Left cardiac atrium (tissue), 4 donors: ENCODE measurements at regions not wholly inside any gene's neighbourhood (a gene's known extent, or its start where the extent isn't known, plus 50 kb on each side); places are given as distances from the start of the nearest gene placed in this dataset.
A peak's percentile ranks its signal among the peaks of the same experiment; 100 is the strongest.
"Not testable (repeated sequence)": the region's sequence is repeated elsewhere in the genome, so short reads cannot be mapped to it uniquely, and the experiment has no call there.

Source experiments
- ATAC-seq, 2 donors: fragments of 200-7000 bp; cut with Tn5 transposase; one replicate each; pipeline ENCODE4 v1.9.1; 2020; ENCODE audit warnings: mild to moderate bottlenecking in 2 of 2, moderate library complexity in 2 of 2
- DNase-seq: peaks from one replicate; pipeline ENCODE4 v3.0.0-alpha.2; 2020
- intact Hi-C, 2 donors: fragments of 100-400 bp; cut with DNase I; formaldehyde crosslinking; loops; one replicate each; pipeline versions ENCODE4 v1.14.1 to v1.15.1; 2022 to 2023
- donor health status: DM: no; HTN: yes; CAD: no.
- donor health status: DM: no; HTN: yes; CAD: no; lungs with severe emphysema.
- donor health status: DM: yes; HTN: yes; CAD: no.
- donor health status: Dilated cardiomyopathy.

DNA sequence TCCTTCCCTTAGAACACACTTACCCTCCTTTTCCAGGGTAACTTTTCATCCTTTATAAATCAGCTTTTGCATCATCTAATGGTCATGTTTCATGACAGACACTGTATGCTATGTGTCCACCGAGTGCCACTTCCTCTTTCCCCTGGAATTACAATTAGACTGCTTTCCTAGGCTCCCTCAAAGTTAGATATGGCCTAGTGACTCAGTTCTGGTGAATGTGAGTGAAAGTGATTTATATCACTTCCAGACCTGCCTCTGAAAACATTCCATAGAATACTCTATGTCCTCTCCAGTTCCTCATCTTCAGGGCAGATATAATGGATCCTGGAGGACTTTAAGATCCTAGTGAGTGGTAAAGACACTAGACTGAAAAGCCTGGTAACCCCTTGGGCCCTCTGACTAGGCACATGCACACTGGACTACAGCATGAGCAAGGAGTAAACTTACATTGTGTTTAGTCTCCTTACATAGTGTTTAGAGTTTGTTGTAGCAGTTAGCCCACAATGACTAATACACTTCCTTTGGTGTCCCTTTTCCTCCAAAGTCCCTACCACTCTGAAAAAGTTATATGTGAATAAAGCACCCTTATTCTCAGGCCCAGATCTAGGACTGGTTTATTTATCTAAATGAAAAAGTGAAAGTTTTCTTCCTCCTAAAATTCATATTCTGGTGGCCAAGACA is 59.3 kb downstream of the GPR88 start:
- intact Hi-C loops: no loop called here
- ATAC-seq (peak; percentile 23 to 26), DNase-seq (no peak)

DNA sequence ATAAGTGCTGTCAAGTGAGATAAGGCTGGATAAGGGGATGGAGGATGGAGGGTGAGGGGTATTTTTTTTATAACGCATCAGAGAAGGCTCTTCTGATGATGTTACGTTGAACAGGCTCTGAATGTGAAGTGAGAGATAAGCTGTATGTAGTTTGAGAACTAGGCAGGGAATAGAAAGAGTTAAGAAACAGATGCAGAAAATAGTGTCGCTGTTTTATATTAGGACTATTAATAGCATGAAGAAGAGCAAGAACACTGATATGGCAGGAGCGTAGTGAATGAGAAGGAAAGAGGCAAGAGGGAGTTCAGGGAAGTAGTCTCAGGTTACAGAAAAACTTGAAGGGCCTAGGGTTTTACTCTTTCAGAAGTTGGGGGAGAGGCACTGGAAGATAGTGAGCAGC is 59.8 kb downstream of the GPR88 start:
- intact Hi-C loops: no loop called here
- ATAC-seq (peak; percentile 67 to 78), DNase-seq (no peak)

DNA sequence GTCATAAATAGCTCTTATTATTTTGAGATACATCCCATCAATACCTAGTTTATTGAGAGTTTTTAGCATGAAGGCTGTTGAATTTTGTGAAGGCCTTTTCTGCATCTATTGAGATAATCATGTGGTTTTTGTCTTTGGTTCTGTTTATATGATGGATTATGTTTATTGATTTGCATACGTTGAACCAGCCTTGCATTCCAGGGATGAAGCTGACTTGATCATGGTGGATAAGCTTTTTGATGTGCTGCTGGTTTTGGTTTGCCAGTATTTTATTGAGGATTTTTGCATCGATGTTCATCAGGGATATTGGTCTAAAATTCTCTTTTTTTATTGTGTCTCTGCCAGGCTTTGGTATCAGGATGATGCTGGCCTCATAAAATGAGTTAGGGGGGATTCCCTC is 62.4 kb downstream of the GPR88 start:
- not testable (repeated sequence) for ATAC-seq, DNase-seq
- intact Hi-C loops: loop anchor here in 1 of 2 donors (10.0 kb wide), 1 partner anchor 136 kb away; no protein-coding TSS in a partner anchor

DNA sequence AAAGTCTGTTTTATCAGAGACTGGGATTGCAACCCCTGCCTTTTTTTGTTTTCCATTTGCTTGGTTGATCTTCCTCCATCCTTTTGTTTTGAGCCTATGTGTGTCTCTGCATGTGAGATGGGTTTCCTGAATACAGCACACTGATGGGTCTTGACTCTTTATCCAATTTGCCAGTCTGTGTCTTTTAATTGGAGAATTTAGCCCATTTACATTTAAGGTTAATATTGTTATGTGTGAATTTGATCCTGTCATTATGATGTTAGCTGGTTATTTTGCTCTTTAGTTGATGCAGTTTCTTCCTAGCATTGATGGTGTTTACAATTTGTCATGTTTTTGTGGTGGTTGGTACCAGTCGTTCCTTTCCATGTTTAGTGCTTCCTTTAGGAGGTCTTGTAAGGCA is 64.1 kb downstream of the GPR88 start:
- DNase-seq, ATAC-seq: not testable (repeated sequence)
- intact Hi-C loops: loop anchor here in 1 of 2 donors (10.0 kb wide), 1 partner anchor 137 kb away; no protein-coding TSS in a partner anchor

DNA sequence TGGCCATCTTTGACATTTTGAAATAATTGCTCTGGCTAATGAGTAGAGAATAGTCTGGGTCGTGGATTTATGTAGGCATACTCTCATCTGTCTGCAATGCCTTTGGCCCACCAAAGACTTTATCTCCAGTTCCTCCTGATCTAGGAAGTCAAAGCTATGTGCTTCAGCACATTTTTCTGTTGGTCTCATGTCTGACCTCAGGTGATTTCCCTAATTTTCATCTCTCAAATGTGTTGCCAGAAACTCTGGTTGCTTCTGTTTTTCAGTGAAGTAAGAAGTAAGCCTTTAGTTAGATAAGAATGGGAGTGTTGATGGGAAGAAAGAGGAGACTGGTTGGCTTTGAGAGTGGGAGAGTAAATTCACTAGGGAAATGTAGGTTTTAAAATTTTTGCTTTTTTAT is 66.4 kb downstream of the GPR88 start:
- intact Hi-C loops: loop anchor here in 1 of 2 donors (10.0 kb wide), 1 partner anchor 140 kb away; no protein-coding TSS in a partner anchor
- DNase-seq (no peak), ATAC-seq (no peak)

DNA sequence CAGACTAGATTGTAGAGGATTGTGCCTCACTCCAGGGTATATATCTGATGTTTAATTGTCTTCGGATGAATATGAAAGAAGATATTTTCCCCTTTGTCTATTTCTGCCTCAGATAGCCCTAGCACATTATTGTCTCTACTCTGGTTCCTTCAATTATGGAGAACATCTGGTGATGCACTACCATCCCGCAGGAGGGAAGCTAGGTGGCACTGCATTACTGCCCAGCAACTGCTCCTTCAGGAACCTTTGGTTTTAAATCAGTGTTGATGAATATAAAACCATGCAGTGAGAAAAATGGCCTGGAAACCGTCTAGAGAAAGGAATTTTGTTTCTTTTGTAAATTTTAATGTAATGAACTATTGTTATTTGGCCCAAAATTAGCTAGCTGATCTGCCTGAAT is 68.5 kb downstream of the GPR88 start:
- intact Hi-C loops: loop anchor here in 1 of 2 donors (2.0 to 10.0 kb wide), 2 partner anchors 142 to 260 kb away; no protein-coding TSS in a partner anchor
- ATAC-seq (peak; percentile 91 to 94), DNase-seq (peak; percentile 44)

DNA sequence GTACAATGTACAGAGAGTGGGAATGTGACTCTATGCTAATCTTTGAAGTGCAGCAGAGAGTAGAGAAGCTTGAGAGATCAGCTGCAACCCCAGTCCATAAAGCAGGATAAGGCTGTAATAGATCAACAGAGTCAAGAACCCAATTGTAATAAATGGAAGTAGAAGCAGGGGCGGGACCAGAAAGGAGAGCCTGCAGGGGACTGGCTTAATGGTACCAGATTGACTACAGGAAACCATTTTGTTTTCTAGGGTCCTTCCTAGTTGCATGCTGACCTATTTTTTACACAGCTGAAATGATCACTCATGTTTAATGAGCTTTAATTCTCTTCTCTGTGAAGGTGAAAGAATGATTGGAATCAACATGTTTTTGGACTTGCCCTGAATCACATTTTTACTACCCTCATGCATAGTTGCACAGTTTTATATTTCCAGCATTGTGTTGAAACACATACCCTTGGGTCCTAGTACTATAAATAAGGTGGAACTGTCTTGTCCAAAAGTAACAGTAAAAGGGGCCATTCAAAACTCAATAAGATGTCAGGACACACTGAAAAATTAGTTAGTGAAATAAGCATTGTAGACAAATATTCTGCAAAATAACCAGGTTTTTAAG is 69.8 kb downstream of the GPR88 start:
- DNase-seq (no peak), ATAC-seq (no peak)
- intact Hi-C loops: loop anchor here in 1 of 2 donors (2.0 to 10.0 kb wide), 2 partner anchors 143 to 259 kb away; no protein-coding TSS in a partner anchor

DNA sequence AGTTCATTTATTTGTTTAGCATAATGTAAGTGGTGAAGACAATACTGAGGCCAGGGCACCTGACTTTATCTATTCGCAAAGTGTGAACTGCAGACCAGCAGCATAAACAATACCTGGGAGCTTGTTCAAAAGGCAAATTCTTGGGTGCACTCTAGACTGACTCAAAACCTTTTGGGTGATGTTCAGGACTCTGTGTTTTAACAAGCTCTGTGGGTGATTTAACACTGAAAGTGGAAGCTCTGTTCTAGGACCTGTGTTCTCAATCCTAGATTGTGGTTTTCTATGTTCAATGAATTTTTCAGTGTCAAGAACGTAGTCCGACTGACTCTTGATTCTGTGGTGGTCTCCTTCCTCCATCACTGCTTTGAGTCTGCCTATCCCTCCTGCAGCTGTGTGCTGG is 71.9 kb downstream of the GPR88 start:
- intact Hi-C loops: loop anchor here (5.0 to 10.0 kb wide), 2 partner anchors 145 to 252 kb away; no protein-coding TSS in a partner anchor
- no peak for ATAC-seq
- DNase-seq: no peak

DNA sequence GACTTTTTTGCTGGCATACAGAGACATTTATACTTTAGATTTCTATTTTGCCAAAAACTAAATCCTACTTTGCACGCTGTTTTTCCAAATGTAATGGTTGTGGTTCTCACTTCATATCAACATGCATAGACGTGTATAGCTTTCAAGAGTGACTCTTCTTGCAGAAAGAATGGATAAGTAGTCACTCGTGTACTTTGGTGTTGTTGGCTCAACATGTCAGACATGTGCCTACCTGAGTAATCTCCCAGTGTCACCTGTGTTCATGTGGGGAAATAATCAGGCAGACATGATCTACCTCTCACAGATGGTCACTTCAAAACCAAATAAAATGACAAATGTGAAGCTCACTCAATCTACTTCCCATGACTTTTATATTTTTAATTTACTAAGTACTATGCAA is 73.1 kb downstream of the GPR88 start:
- intact Hi-C loops: loop anchor here in 1 of 2 donors (5.0 kb wide), 1 partner anchor 251 kb away; no protein-coding TSS in a partner anchor
- ATAC-seq: no peak
- no peak for DNase-seq

DNA sequence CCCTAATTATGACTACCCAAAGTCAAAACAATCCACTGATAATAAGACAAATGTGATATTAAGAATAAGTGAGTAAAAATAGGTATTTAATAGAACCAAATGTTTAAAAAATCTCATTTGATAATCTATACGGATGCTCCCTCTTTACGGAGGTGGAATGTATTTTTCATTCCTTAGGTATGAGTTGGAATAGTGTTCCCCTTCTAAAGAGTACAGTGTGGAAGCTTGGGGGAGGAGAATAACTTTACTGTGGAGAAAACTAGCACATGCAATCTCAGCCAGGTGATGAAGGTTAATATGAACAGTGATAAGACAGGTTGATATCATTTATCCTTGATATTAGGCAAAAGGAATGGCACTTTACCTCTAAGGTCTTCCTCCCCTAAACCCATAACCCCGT is 74.6 kb downstream of the GPR88 start:
- intact Hi-C loops: loop anchor here in 1 of 2 donors (5.0 kb wide), 1 partner anchor 250 kb away; no protein-coding TSS in a partner anchor
- no peak for ATAC-seq
- DNase-seq: no peak

DNA sequence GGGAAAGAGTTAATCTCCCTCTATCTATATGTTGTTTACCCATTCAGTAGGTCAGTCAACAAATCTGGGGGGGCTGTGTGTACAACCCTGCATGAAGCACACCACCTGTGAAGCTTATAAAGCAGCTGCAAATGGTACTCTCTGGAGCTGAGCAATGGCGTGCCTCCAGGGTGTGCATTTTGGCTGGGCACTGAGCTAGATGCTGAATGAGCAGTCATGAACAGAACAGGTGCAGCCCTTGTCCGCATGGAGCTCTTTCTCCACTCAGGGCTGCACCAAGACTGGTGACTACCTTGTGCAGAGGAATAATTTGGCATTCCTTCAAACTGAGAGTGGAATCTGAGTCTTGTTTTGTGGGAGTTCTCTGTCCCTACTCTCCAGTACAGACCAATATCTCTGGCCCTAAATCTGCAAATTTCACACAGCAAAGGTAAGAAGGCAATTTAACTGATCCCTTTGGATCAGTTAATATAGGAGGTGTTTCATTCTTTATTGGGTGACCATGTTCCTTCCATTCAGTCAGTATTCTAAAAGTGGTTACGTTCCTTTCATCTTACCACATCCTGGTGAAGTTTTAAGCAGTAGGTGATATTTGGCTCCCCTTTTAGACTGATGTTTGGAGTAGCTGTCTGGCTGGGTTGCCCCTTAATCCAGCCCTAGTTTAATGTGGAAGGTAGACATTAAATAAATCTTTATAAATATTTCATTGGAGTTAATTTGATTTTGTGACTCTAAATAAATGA is 76.0 kb downstream of the GPR88 start:
- DNase-seq: no peak
- intact Hi-C loops: loop anchor here in 1 of 2 donors (5.0 kb wide), 1 partner anchor 248 kb away; no protein-coding TSS in a partner anchor
- no peak for ATAC-seq

DNA sequence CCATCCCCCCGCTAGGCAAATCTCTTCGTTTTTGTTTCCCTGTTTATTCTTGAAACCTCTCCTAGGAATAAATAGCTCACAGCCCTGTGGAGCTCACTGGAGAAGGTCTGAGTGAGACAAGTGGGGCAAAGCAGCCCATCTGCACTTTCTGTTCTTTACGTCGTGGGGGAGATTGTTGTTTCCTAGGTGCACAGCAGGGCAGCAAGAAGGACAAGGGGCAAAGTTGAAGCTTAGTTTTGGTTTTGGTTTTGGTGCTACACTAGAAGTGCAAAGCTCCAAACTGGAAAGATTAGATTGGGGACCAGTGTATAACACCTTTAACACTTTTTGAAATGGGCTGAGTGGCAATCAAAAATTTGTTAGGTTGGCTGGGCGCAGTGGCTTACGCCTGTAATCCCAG is 76.6 kb downstream of the GPR88 start:
- intact Hi-C loops: loop anchor here in 1 of 2 donors (5.0 kb wide), 1 partner anchor 248 kb away; no protein-coding TSS in a partner anchor
- ATAC-seq: no peak
- DNase-seq: no peak

DNA sequence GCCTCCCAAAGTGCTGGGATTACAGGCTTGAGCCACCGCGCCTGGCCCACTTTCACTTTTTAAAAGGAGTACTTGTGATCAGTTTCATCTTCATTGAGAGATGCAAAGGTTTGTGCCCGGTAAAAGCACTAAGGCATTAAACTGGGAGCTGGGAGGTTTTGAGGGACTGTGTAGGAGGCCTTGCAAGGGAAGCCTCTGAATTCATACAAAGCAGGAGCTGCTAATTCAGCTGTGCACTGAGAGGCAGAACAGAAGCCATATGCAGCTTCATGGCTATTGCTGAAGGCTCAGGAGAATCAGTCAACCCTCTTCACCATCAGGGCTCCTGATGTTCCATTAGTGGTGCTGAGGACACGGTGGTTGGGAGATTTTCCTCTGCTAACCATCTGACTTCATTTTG is 77.7 kb downstream of the GPR88 start:
- no peak for DNase-seq
- ATAC-seq: no peak
- intact Hi-C loops: no loop called here

DNA sequence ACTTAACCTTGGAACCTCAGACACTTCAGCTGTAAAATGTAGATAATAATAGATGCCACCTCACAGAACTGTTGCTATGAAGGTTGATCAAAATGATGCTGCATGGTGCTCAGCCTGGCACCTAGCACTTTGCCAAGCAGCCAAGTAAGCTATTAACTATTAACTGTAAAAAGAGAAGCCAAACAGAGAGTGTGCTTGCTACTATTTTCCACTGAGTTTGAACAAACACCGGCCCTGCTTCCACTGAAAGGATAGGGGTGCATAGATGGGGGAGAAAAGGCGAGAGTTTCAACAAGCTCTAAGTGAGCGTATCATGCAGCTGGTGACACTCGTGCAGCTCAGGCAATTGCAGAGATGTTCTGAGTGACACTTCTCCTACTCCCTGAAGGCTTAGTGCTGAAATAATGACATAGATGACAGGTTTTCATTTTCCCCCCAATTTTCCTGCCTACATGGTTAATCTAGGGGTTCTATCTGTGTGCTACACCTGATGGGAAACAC is 78.2 kb downstream of the GPR88 start:
- intact Hi-C loops: no loop called here
- no peak for DNase-seq
- no peak for ATAC-seq

DNA sequence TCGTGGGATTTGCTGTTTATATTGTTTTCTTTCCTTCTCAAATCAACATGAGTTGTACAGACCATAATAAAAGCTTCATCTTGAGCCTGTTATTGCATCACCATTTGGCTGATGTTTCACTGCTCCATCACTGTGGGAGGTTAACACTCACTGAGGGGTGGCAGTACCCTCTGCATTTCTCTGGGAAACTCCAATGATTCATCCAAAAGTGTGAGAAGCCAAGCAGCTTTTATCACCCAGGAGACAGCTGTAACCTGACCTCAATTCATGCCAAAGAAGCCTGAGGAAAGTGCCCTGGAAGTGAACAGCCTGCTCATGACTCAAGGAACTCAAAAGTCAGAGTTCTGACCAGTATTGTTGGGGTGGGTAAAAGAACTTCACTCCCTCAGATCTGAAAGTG is 84.1 kb downstream of the GPR88 start:
- intact Hi-C loops: no loop called here
- ATAC-seq (peak; percentile 83 to 96), DNase-seq (peak; percentile 23)

DNA sequence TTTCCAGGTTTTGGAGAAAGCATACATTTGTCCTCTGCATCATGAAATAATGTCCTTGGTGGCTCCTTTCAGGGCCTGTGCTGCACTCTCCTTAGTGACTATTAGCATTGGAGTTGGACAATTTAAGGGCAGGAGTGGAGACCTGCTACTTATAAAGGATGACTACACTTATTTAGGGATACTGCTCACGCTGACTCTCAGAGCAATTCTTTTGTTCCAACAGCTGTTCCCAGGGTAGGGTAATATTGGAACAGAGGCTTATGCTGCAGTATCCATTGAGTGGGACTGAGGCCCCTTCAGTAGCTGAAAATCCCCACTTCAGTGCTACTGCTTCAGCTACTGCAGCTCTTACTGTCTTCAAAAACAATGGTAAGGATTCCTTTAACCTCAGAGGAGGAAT is 84.6 kb downstream of the GPR88 start:
- intact Hi-C loops: no loop called here
- no peak for ATAC-seq

DNA sequence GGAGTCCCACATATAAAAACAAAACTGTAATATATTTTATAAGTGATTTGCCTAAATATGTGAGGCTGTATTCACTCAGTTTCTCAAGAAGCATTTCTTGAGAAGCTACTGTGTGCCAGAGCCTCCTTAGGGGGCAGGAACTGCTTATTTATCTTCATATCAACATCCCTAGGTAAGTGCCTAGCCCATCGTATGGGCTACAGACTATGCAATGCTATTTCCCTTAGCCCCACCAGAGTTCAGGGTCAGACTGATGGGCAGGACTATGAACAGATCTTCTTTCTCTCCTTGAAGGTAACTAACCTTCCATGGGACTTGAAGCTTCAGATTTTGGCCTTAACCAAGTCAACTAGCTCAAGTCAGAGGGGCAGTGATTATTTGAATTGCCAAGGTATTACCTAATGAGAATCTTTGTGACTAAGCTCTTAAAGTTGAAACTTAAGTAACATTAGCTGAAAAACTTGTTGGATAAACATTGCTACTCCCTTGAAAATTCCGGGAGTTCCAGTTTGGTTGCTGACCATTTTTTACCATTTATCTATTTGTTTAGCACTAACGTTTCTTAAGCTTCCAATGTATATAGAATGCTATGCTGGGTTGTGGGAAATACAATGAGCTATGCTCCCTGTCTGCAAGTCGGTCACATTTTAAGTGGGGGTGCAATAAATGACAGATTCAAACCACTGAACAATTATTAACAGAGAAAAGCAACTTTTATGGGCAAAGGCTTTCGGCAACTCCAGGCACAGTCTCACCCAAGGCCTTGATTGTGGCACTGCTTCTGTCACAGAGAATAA is 85.2 kb downstream of the GPR88 start:
- peak in 1 of 2 donors; percentile 23 for ATAC-seq
- DNase-seq: no peak
- intact Hi-C loops: no loop called here

More for the DNA sequence above, 84.6 kb downstream of the GPR88 start:
- DNase-seq: no peak

DNA sequence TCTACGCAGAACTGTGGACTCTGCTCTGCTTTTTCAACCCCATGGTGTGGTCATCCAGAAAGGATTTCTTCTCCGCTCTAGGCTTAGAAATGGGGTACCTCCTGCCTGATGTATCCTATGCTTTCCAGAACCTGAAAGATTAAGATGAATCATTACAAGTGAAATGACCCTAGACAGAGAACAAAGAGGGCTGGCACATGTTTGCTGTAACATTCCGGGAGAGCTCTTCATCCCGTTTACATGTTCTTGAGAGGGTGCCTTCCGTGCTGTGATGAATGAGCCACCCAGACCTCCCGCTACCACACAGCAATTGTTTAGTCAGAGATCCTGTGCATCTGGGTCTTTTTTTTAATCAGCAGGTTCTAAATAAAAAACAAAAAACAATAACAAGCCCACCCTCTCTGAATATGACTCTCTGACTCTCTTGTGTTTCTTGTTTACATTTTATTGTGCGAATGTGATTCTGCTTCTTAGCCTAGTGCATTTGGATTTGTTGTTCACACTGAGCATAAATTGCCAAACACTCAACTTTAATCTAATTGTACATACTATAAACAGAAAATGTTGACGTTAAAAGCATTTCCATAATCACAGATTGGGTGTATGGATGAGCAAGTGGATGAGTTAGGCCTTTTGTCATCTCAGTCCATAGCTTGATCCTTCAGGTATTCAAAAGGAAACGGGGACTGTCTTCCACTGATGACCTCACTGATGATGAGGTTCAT is 87.1 kb downstream of the GPR88 start:
- ATAC-seq: no peak
- no peak for DNase-seq
- intact Hi-C loops: no loop called here
